T-helper 2 cell treated with Interferon-gamma antibody and Interleukin-4, amounts not matched to agents 5 μg/mL and 100 μg/mL, for 36 hours (primary cell): ENCODE measurements at regions not wholly inside any gene's neighbourhood (a gene's known extent, or its start where the extent isn't known, plus 50 kb on each side); places are given as distances from the start of the nearest gene placed in this dataset.

Experiments used
- DNase-seq: peaks from one replicate; pipeline ENCODE4 v3.0.0; 2021; ENCODE audit warnings: low spot score
- H3K27ac Mint-ChIP-seq: one replicate; pipeline ENCODE4 v1.8.0; 2021; ENCODE audit warnings: mild to moderate bottlenecking, mixed read lengths
- H3K27me3 Mint-ChIP-seq: one replicate; pipeline ENCODE4 v1.8.0; 2021; ENCODE audit warnings: low read depth, mixed read lengths
- H3K36me3 Mint-ChIP-seq: one replicate; pipeline ENCODE4 v1.8.0; 2021; ENCODE audit warnings: low read depth, mixed read lengths
- H3K4me1 Mint-ChIP-seq: one replicate; pipeline ENCODE4 v1.8.0; 2021; ENCODE audit warnings: low read depth, mixed read lengths
- H3K4me3 Mint-ChIP-seq: one replicate; pipeline ENCODE4 v1.8.0; 2022; ENCODE audit warnings: mild to moderate bottlenecking, moderate library complexity, mixed read lengths
- H3K9me3 Mint-ChIP-seq: one replicate; pipeline ENCODE4 v1.8.0; 2021; ENCODE audit warnings: mixed read lengths

- H3K27me3 Mint-ChIP-seq: peaks cover 6% of the 10 kb centered on the region
Observed at GRCh38 chr5:135133181-135133580, 99.2 kb upstream of the PITX1 start.

GRCh38 chr5:135131801-135132680, 98.0 kb upstream of the PITX1 start:
- no peak for DNase-seq
- peaks cover 5% of the 10 kb centered on the region for H3K4me1 Mint-ChIP-seq
- H3K36me3 Mint-ChIP-seq: no peaks in the 10 kb centered on the region
- H3K4me3 Mint-ChIP-seq: no peak overlapping the region
- peaks cover 5% of the 10 kb centered on the region for H3K27me3 Mint-ChIP-seq
- H3K9me3 Mint-ChIP-seq: no peaks in the 10 kb centered on the region
- H3K27ac Mint-ChIP-seq: no peak overlapping the region

More at GRCh38 chr5:135133181-135133580, 99.2 kb upstream of the PITX1 start:
- Mint-ChIP-seq H3K36me3 (no peaks in the 10 kb centered on the region), H3K9me3 (no peaks in the 10 kb centered on the region), H3K27ac (no peak overlapping the region), H3K4me3 (no peak overlapping the region), H3K4me1 (peaks cover 5% of the 10 kb centered on the region)
- DNase-seq: no peak

GRCh38 chr5:135130261-135131215, 96.5 kb upstream of the PITX1 start:
- peaks cover 5% of the 10 kb centered on the region for H3K4me1 Mint-ChIP-seq
- no peaks in the 10 kb centered on the region for H3K9me3 Mint-ChIP-seq
- H3K27ac Mint-ChIP-seq: no peak overlapping the region
- H3K4me3 Mint-ChIP-seq: no peak overlapping the region
- no peak for DNase-seq
- H3K27me3 Mint-ChIP-seq: peaks cover 5% of the 10 kb centered on the region
- no peaks in the 10 kb centered on the region for H3K36me3 Mint-ChIP-seq

- Mint-ChIP-seq H3K27ac (no peak overlapping the region), H3K36me3 (no peaks in the 10 kb centered on the region), H3K4me3 (no peak overlapping the region), H3K4me1 (peaks cover 5% of the 10 kb centered on the region), H3K27me3 (peaks cover 5% of the 10 kb centered on the region), H3K9me3 (no peaks in the 10 kb centered on the region)
- DNase-seq: no peak
Observed at GRCh38 chr5:135129307-135129706, 95.3 kb upstream of the PITX1 start.

GRCh38 chr5:135128361-135128760, 94.3 kb upstream of the PITX1 start:
- H3K9me3 Mint-ChIP-seq: no peaks in the 10 kb centered on the region
- no peak overlapping the region for H3K4me3 Mint-ChIP-seq
- H3K4me1 Mint-ChIP-seq: peaks cover 5% of the 10 kb centered on the region
- no peak for DNase-seq
- H3K27me3 Mint-ChIP-seq: peaks cover 8% of the 10 kb centered on the region
- H3K36me3 Mint-ChIP-seq: no peaks in the 10 kb centered on the region
- H3K27ac Mint-ChIP-seq: no peak overlapping the region

- H3K9me3 Mint-ChIP-seq: no peaks in the 10 kb centered on the region
- no peaks in the 10 kb centered on the region for H3K36me3 Mint-ChIP-seq
- no peak overlapping the region for H3K27ac Mint-ChIP-seq
- H3K4me1 Mint-ChIP-seq: peaks cover 5% of the 10 kb centered on the region
- H3K27me3 Mint-ChIP-seq: peaks cover 8% of the 10 kb centered on the region
- no peak overlapping the region for H3K4me3 Mint-ChIP-seq
- no peak for DNase-seq
Observed at GRCh38 chr5:135127439-135128240, 93.6 kb upstream of the PITX1 start.

- Mint-ChIP-seq H3K4me3 (no peak overlapping the region), H3K9me3 (no peaks in the 10 kb centered on the region), H3K27ac (no peak overlapping the region), H3K4me1 (peaks cover 5% of the 10 kb centered on the region), H3K27me3 (peaks cover 8% of the 10 kb centered on the region), H3K36me3 (no peaks in the 10 kb centered on the region)
- no peak for DNase-seq
Observed at GRCh38 chr5:135126688-135127438, 92.8 kb upstream of the PITX1 start.

- peaks cover 5% of the 10 kb centered on the region for H3K4me1 Mint-ChIP-seq
- peaks cover 8% of the 10 kb centered on the region for H3K27me3 Mint-ChIP-seq
Observed at GRCh38 chr5:135124724-135125123, 90.7 kb upstream of the PITX1 start.

GRCh38 chr5:135124128-135124527, 90.1 kb upstream of the PITX1 start:
- Mint-ChIP-seq H3K9me3 (no peaks in the 10 kb centered on the region), H3K4me3 (no peak overlapping the region), H3K4me1 (peaks cover 1% of the 10 kb centered on the region), H3K36me3 (no peaks in the 10 kb centered on the region), H3K27me3 (peaks cover 5% of the 10 kb centered on the region), H3K27ac (no peak overlapping the region)
- DNase-seq: no peak

More at GRCh38 chr5:135124724-135125123, 90.7 kb upstream of the PITX1 start:
- no peak for DNase-seq
- no peak overlapping the region for H3K4me3 Mint-ChIP-seq
- H3K36me3 Mint-ChIP-seq: no peaks in the 10 kb centered on the region
- no peak overlapping the region for H3K27ac Mint-ChIP-seq
- no peaks in the 10 kb centered on the region for H3K9me3 Mint-ChIP-seq

GRCh38 chr5:135122797-135123196, 88.8 kb upstream of the PITX1 start:
- Mint-ChIP-seq H3K27me3 (peaks cover 3% of the 10 kb centered on the region), H3K36me3 (no peaks in the 10 kb centered on the region), H3K9me3 (no peaks in the 10 kb centered on the region), H3K4me1 (no peaks in the 10 kb centered on the region), H3K27ac (no peak overlapping the region), H3K4me3 (no peak overlapping the region)
- DNase-seq: no peak

- H3K27ac Mint-ChIP-seq: no peak overlapping the region
- no peak for DNase-seq
- no peaks in the 10 kb centered on the region for H3K4me1 Mint-ChIP-seq
- no peak overlapping the region for H3K4me3 Mint-ChIP-seq
- peaks cover 3% of the 10 kb centered on the region for H3K27me3 Mint-ChIP-seq
- no peaks in the 10 kb centered on the region for H3K9me3 Mint-ChIP-seq
- H3K36me3 Mint-ChIP-seq: no peaks in the 10 kb centered on the region
Observed at GRCh38 chr5:135120951-135121350, 86.9 kb upstream of the PITX1 start.

- H3K27me3 Mint-ChIP-seq: peaks cover 5% of the 10 kb centered on the region
- no peaks in the 10 kb centered on the region for H3K36me3 Mint-ChIP-seq
- no peak for DNase-seq
- no peak overlapping the region for H3K27ac Mint-ChIP-seq
- H3K9me3 Mint-ChIP-seq: no peaks in the 10 kb centered on the region
- H3K4me1 Mint-ChIP-seq: no peaks in the 10 kb centered on the region
- H3K4me3 Mint-ChIP-seq: no peak overlapping the region
Observed at GRCh38 chr5:135119481-135119880, 85.5 kb upstream of the PITX1 start.

GRCh38 chr5:135117590-135117989, 83.6 kb upstream of the PITX1 start:
- Mint-ChIP-seq H3K27ac (no peak overlapping the region), H3K9me3 (no peaks in the 10 kb centered on the region), H3K4me1 (no peaks in the 10 kb centered on the region), H3K4me3 (no peak overlapping the region), H3K27me3 (peaks cover 5% of the 10 kb centered on the region), H3K36me3 (no peaks in the 10 kb centered on the region)
- DNase-seq: no peak
